Mesendoderm (in vitro differentiated cells): ENCODE measurements at regions not wholly inside any gene's neighbourhood (a gene's known extent, or its start where the extent isn't known, plus 50 kb on each side); places are given as distances from the start of the nearest gene placed in this dataset.

Source experiments
- DNase-seq: peaks from one replicate; pipeline ENCODE4 v3.0.0; 2013
- H2AK5ac ChIP-seq: 2 replicates; pipeline ENCODE4 v1.6.1; 2013; ENCODE audit warnings: low read length, inconsistent platforms
- H2BK120ac ChIP-seq: 2 replicates; pipeline ENCODE4 v1.6.1; 2013; ENCODE audit warnings: low read depth, mild to moderate bottlenecking, low read length, moderate library complexity, mixed read lengths
- H2BK15ac ChIP-seq: replicated peaks from 2 replicates; pipeline ENCODE4 v1.6.1; 2013; ENCODE audit warnings: low read depth, mild to moderate bottlenecking, moderate library complexity
- H2BK5ac ChIP-seq: 2 replicates; pipeline ENCODE4 v1.6.1; 2013; ENCODE audit warnings: low read length, inconsistent platforms
- H3K18ac ChIP-seq: 2 replicates; pipeline ENCODE4 v1.6.1; 2013; ENCODE audit warnings: mild to moderate bottlenecking, low read length, mixed read lengths
- H3K23ac ChIP-seq: one replicate; pipeline ENCODE4 v1.6.1; 2013; ENCODE audit warnings: low read length
- H3K27ac ChIP-seq: 2 replicates; pipeline ENCODE4 v1.5.1; 2013; ENCODE audit warnings: low read depth, mild to moderate bottlenecking, inconsistent platforms, low read length, moderate library complexity
- H3K27me3 ChIP-seq: 2 replicates; pipeline ENCODE4 v1.6.1; 2013; ENCODE audit warnings: low read length, control low read depth, mild to moderate bottlenecking, inconsistent platforms; ENCODE audit not compliant: insufficient read depth, poor library complexity
- H3K36me3 ChIP-seq: 2 replicates; pipeline ENCODE4 v1.6.1; 2013; ENCODE audit warnings: low read length, inconsistent platforms; ENCODE audit not compliant: control insufficient read depth, insufficient read depth
- H3K4ac ChIP-seq: one replicate; pipeline ENCODE4 v1.6.1; 2013; ENCODE audit warnings: low read depth, mild to moderate bottlenecking, low read length, moderate library complexity
- H3K4me1 ChIP-seq: 2 replicates; pipeline ENCODE4 v1.6.1; 2013; ENCODE audit warnings: low read depth, low read length, inconsistent platforms; ENCODE audit not compliant: control insufficient read depth
- H3K4me2 ChIP-seq: 2 replicates; pipeline ENCODE4 v1.6.1; 2013; ENCODE audit warnings: low read length
- H3K4me3 ChIP-seq: 2 replicates; pipeline ENCODE4 v1.5.1; 2013; ENCODE audit warnings: mild to moderate bottlenecking, low read length
- H3K56ac ChIP-seq: one replicate; pipeline ENCODE4 v1.6.1; 2013; ENCODE audit warnings: low read length
- H3K79me1 ChIP-seq: 2 replicates; pipeline ENCODE4 v1.6.1; 2013; ENCODE audit warnings: low read length, inconsistent platforms
- H3K79me2 ChIP-seq: 2 replicates; pipeline ENCODE4 v1.6.1; 2013; ENCODE audit warnings: mild to moderate bottlenecking, low read length; ENCODE audit not compliant: control insufficient read depth, insufficient read depth
- H3K9ac ChIP-seq: 2 replicates; pipeline ENCODE4 v1.6.1; 2013; ENCODE audit warnings: low read length, inconsistent platforms
- H4K5ac ChIP-seq: one replicate; pipeline ENCODE4 v1.6.1; 2013; ENCODE audit warnings: low read length
- H4K8ac ChIP-seq: one replicate; pipeline ENCODE4 v1.6.1; 2013; ENCODE audit warnings: low read depth, mild to moderate bottlenecking, control low read depth, low read length, moderate library complexity
- WGBS: extraction: QIAGEN DNeasy Blood & Tissue Kit; methylation state at CpG from one replicate; pipeline ENCODE4 v1.1.7; 2013; ENCODE audit warnings: low lambda C conversion rate, missing lambda C conversion rate; ENCODE audit not compliant: insufficient coverage; ENCODE audit errors: extremely low coverage; 5-methylcytosine and 5-hydroxymethylcytosine counted together

DNA sequence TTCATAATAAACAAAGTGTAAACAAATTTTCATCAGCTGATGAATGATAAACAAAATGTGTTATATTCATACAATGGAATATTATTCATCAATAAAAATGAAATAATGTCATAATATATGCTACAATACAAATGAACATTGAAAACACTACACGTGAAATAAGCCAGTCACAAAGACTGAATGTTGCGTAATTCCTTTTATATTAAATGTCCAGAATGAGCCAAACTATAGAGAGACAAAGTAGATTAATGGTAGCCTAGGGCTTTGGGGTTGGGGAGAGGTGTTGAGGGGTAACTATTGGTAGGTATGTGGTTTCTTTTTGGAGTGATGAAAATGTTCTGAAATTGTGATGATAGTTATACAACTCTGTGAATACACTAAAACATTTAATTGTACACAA, 292.9 kb upstream of the PDZRN3 start:
- no CpG with 5 or more reads among the region's 2 CpGs for WGBS
- H2BK15ac ChIP-seq = no peak overlapping the region
- no peak overlapping the region for H2BK5ac ChIP-seq
- H3K27ac ChIP-seq = no peak overlapping the region
- H3K23ac ChIP-seq = no peak overlapping the region
- no peak overlapping the region for H4K5ac ChIP-seq
- no peak overlapping the region for H2BK120ac ChIP-seq
- H3K27me3 ChIP-seq = no peaks in the 10 kb centered on the region
- H3K4me3 ChIP-seq = no peak overlapping the region
- H3K79me1 ChIP-seq = no peaks in the 10 kb centered on the region
- H3K56ac ChIP-seq = no peak overlapping the region
- H3K36me3 ChIP-seq = no peaks in the 10 kb centered on the region
- no peak overlapping the region for H3K18ac ChIP-seq
- no peak overlapping the region for H3K4ac ChIP-seq
- H3K79me2 ChIP-seq = no peaks in the 10 kb centered on the region
- DNase-seq = no peak
- H2AK5ac ChIP-seq = no peak overlapping the region
- H3K9ac ChIP-seq = no peak overlapping the region
- H4K8ac ChIP-seq = no peak overlapping the region
- H3K4me1 ChIP-seq = no peaks in the 10 kb centered on the region
- no peak overlapping the region for H3K4me2 ChIP-seq

- Histone ChIP-seq H3K56ac (no peak overlapping the region), H3K4me2 (no peak overlapping the region), H4K5ac (no peak overlapping the region), H3K36me3 (no peaks in the 10 kb centered on the region), H3K23ac (no peak overlapping the region), H3K27ac (no peak overlapping the region), H2BK120ac (no peak overlapping the region), H3K4me1 (no peaks in the 10 kb centered on the region), H3K4ac (no peak overlapping the region), H3K18ac (no peak overlapping the region), H3K79me1 (no peaks in the 10 kb centered on the region), H3K27me3 (no peaks in the 10 kb centered on the region), H3K4me3 (no peak overlapping the region), H3K79me2 (no peaks in the 10 kb centered on the region), H3K9ac (no peak overlapping the region), H2BK5ac (no peak overlapping the region), H2BK15ac (no peak overlapping the region), H4K8ac (no peak overlapping the region), H2AK5ac (no peak overlapping the region)
- no peak for DNase-seq
- WGBS = no CpG with 5 or more reads among the region's 2 CpGs
Measured at GRCh38 chr3:73915886-73916285, 291.1 kb upstream of the PDZRN3 start.

DNA sequence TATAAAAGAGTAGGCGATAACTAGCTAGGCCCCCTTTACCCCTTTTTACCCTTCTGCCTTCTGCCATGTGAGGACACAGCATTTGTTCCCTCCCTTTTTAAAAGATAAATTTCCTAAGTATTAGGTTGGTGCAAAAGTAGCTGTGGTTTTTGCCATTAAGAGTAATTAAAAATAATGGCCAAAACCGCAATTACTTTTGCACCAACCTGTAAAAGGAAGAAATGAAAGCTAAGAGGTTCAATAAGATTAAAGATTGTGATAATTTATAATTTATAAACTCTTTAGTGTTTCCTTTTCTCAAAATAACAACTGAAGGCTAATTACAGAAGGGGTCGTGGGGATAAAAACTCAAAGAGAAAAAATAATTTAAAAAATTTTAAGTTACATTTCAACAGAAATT, 283.5 kb upstream of the PDZRN3 start:
- H2AK5ac ChIP-seq = no peak overlapping the region
- no peak overlapping the region for H3K23ac ChIP-seq
- no peak overlapping the region for H2BK15ac ChIP-seq
- no peaks in the 10 kb centered on the region for H3K36me3 ChIP-seq
- H3K4me2 ChIP-seq = no peak overlapping the region
- H3K9ac ChIP-seq = no peak overlapping the region
- no peak overlapping the region for H3K4ac ChIP-seq
- H3K27me3 ChIP-seq = no peaks in the 10 kb centered on the region
- no peaks in the 10 kb centered on the region for H3K79me2 ChIP-seq
- no peak overlapping the region for H3K4me3 ChIP-seq
- H4K5ac ChIP-seq = no peak overlapping the region
- no peak overlapping the region for H2BK5ac ChIP-seq
- no peaks in the 10 kb centered on the region for H3K4me1 ChIP-seq
- no peak for DNase-seq
- no peak overlapping the region for H4K8ac ChIP-seq
- H3K79me1 ChIP-seq = no peaks in the 10 kb centered on the region
- H3K18ac ChIP-seq = no peak overlapping the region
- no CpG with 5 or more reads among the region's 3 CpGs for WGBS
- no peak overlapping the region for H2BK120ac ChIP-seq
- H3K56ac ChIP-seq = no peak overlapping the region
- H3K27ac ChIP-seq = no peak overlapping the region

- H2BK120ac ChIP-seq = no peak overlapping the region
- DNase-seq = no peak
- H3K56ac ChIP-seq = no peak overlapping the region
- no peaks in the 10 kb centered on the region for H3K4me1 ChIP-seq
- no peaks in the 10 kb centered on the region for H3K79me2 ChIP-seq
- H3K4me3 ChIP-seq = no peak overlapping the region
- H3K4ac ChIP-seq = no peak overlapping the region
- H4K5ac ChIP-seq = no peak overlapping the region
- no peak overlapping the region for H3K23ac ChIP-seq
- no peaks in the 10 kb centered on the region for H3K79me1 ChIP-seq
- H3K18ac ChIP-seq = no peak overlapping the region
- H2BK5ac ChIP-seq = no peak overlapping the region
- no peak overlapping the region for H2BK15ac ChIP-seq
- H4K8ac ChIP-seq = no peak overlapping the region
- WGBS = no CpG with 5 or more reads among the region's 2 CpGs
- H3K9ac ChIP-seq = no peak overlapping the region
- no peaks in the 10 kb centered on the region for H3K27me3 ChIP-seq
- H3K4me2 ChIP-seq = no peak overlapping the region
- no peak overlapping the region for H2AK5ac ChIP-seq
- no peaks in the 10 kb centered on the region for H3K36me3 ChIP-seq
- H3K27ac ChIP-seq = no peak overlapping the region
Measured at GRCh38 chr3:73901686-73902085, 276.9 kb upstream of the PDZRN3 start.

GRCh38 chr3:73894474-73895213, 269.9 kb upstream of the PDZRN3 start:
- no peak overlapping the region for H2AK5ac ChIP-seq
- 100% methylated on average over 1 of the region's 3 CpGs for WGBS
- H3K79me1 ChIP-seq = no peaks in the 10 kb centered on the region
- H2BK15ac ChIP-seq = no peak overlapping the region
- no peak overlapping the region for H3K4me3 ChIP-seq
- no peak overlapping the region for H3K4me2 ChIP-seq
- H4K5ac ChIP-seq = no peak overlapping the region
- no peaks in the 10 kb centered on the region for H3K27me3 ChIP-seq
- H2BK5ac ChIP-seq = no peak overlapping the region
- H4K8ac ChIP-seq = no peak overlapping the region
- no peak overlapping the region for H3K27ac ChIP-seq
- H3K4ac ChIP-seq = no peak overlapping the region
- H3K18ac ChIP-seq = no peak overlapping the region
- no peak for DNase-seq
- no peaks in the 10 kb centered on the region for H3K79me2 ChIP-seq
- no peak overlapping the region for H3K56ac ChIP-seq
- no peaks in the 10 kb centered on the region for H3K36me3 ChIP-seq
- H3K4me1 ChIP-seq = no peaks in the 10 kb centered on the region
- H2BK120ac ChIP-seq = no peak overlapping the region
- H3K9ac ChIP-seq = no peak overlapping the region
- no peak overlapping the region for H3K23ac ChIP-seq

DNA sequence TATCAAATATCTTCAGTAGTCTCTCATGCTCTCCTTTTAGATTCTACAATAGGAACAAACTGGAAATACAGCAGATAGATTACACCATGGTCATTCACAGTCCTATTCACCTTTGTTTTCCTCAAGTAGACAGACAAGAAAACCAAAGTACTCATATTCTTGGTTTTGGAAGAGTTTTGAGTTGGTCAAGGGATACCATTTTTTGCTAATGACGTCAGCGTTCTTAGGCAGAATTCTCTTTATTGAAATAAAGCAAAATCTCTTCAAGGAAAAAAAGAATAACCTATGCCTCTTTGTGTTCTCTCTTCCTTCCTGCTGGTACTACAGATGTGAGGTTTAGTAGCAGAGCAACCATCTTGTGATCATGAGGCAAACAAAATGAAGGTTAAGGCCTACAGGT, 268.3 kb upstream of the PDZRN3 start:
- Histone ChIP-seq H2BK15ac (no peak overlapping the region), H3K4ac (no peak overlapping the region), H3K4me3 (no peak overlapping the region), H2AK5ac (no peak overlapping the region), H4K5ac (no peak overlapping the region), H3K56ac (no peak overlapping the region), H2BK5ac (no peak overlapping the region), H3K4me2 (no peak overlapping the region), H3K79me2 (no peaks in the 10 kb centered on the region), H3K4me1 (no peaks in the 10 kb centered on the region), H4K8ac (no peak overlapping the region), H3K23ac (no peak overlapping the region), H3K9ac (no peak overlapping the region), H3K27me3 (no peaks in the 10 kb centered on the region), H3K79me1 (no peaks in the 10 kb centered on the region), H3K27ac (no peak overlapping the region), H3K18ac (no peak overlapping the region), H3K36me3 (no peaks in the 10 kb centered on the region), H2BK120ac (no peak overlapping the region)
- whole genome bisulfite sequencing = no CpG with 5 or more reads among the region's 2 CpGs
- DNase-seq = no peak
